NB4 (cell line): ENCODE measurements at regions not wholly inside any gene's neighbourhood (a gene's known extent, or its start where the extent isn't known, plus 50 kb on each side); places are given as distances from the start of the nearest gene placed in this dataset.
"Not testable (repeated sequence)": the region's sequence is repeated elsewhere in the genome, so short reads cannot be mapped to it uniquely, and the experiment has no call there.

Experiments used
- DNase-seq: peaks from one replicate; pipeline ENCODE4 v3.0.0; 2010; ENCODE audit warnings: low read depth
- H3K4me3 ChIP-seq: one replicate; pipeline ENCODE4 v1.5.1; 2011; ENCODE audit warnings: mild to moderate bottlenecking, low read depth, low read length, moderate library complexity
- MAX ChIP-seq: IDR thresholded peaks from 2 replicates; pipeline ENCODE4 v1.6.1; 2011; ENCODE audit warnings: low read depth, low read length
- MYC ChIP-seq: IDR thresholded peaks from 2 replicates; pipeline ENCODE4 v1.6.1; 2011; ENCODE audit warnings: low read depth, low read length
- POLR2A ChIP-seq: IDR thresholded peaks from 2 replicates; pipeline ENCODE4 v1.6.1; 2011; ENCODE audit warnings: mild to moderate bottlenecking; ENCODE audit not compliant: insufficient read length; ENCODE audit errors: extremely low read depth
- TF ChIP-seq, protein P1 (sequence below): IDR thresholded peaks from one replicate; pipeline ENCODE4 v1.5.1; 2012; ENCODE audit warnings: low read depth, low read length

DNA sequence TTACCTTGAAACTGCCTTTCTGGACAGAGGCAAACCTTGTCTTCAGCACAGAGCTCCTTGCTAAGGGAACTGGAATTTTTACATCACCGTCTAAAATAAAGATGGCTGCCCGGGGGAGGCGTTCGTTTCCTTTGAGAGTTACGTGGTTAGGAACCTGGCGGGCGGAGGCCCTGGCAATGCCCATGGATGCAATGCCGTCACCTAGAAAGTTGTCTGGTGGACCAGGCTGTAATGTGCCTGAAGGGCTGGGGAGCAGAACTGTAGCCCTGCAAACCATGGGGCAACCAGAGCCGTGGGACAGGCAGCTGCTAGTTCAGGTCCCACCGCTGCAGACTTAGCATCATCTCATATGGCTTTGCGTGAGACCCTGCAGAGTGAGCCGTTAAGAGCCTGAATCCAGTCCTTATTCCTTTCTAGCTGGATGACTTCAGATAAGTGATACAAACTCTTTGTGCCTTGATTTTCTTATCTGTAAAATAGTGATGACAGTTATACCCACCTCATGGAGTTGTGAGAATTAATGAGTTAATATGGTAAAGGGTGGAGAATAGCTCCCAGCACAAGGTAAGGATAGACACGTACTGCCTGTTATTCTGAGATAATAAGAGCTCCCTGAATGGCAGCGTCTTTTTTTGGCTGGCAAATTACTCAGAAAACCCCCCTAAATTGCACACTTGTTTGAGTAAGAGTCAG lies 219.7 kb downstream of the EMX2 start:
- DNase-seq: no peak
- TF ChIP-seq MYC (no peak), POLR2A (no peak), MAX (no peak)
- TF ChIP-seq, protein P1, sequence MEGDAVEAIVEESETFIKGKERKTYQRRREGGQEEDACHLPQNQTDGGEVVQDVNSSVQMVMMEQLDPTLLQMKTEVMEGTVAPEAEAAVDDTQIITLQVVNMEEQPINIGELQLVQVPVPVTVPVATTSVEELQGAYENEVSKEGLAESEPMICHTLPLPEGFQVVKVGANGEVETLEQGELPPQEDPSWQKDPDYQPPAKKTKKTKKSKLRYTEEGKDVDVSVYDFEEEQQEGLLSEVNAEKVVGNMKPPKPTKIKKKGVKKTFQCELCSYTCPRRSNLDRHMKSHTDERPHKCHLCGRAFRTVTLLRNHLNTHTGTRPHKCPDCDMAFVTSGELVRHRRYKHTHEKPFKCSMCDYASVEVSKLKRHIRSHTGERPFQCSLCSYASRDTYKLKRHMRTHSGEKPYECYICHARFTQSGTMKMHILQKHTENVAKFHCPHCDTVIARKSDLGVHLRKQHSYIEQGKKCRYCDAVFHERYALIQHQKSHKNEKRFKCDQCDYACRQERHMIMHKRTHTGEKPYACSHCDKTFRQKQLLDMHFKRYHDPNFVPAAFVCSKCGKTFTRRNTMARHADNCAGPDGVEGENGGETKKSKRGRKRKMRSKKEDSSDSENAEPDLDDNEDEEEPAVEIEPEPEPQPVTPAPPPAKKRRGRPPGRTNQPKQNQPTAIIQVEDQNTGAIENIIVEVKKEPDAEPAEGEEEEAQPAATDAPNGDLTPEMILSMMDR: no peak
- H3K4me3 ChIP-seq: no peak overlapping the region

GRCh38 chr10:117762819-117763172 lies 220.2 kb downstream of the EMX2 start:
- TF ChIP-seq POLR2A: no peak
- TF ChIP-seq MYC: no peak
- TF ChIP-seq MAX: no peak
- TF ChIP-seq, protein P1: no peak
- peak; percentile 23 for DNase-seq
- H3K4me3 ChIP-seq: no peak overlapping the region

DNA sequence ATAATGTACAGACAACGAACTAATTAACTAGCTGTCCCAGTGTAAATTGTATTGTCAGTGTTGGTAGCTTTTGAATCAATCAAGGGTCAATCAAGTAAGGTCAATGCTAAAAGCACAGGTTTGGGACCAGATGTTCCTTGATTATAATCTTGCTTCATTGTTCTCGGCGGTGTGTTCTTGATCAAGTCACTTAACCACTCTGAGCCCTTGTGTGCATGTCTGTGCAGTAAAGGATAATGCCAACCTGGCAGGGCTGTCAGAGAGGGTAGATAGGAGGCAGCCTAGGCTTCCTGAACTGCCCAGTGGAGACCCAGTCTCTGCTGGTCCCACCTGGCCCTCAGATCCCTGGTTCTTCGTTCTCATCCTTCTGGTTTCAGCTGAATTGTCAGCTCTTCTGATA lies 221.0 kb downstream of the EMX2 start:
- no peak overlapping the region for H3K4me3 ChIP-seq
- no peak for TF ChIP-seq POLR2A
- TF ChIP-seq MAX: no peak
- no peak for TF ChIP-seq MYC
- TF ChIP-seq, protein P1: no peak
- DNase-seq: no peak

DNA sequence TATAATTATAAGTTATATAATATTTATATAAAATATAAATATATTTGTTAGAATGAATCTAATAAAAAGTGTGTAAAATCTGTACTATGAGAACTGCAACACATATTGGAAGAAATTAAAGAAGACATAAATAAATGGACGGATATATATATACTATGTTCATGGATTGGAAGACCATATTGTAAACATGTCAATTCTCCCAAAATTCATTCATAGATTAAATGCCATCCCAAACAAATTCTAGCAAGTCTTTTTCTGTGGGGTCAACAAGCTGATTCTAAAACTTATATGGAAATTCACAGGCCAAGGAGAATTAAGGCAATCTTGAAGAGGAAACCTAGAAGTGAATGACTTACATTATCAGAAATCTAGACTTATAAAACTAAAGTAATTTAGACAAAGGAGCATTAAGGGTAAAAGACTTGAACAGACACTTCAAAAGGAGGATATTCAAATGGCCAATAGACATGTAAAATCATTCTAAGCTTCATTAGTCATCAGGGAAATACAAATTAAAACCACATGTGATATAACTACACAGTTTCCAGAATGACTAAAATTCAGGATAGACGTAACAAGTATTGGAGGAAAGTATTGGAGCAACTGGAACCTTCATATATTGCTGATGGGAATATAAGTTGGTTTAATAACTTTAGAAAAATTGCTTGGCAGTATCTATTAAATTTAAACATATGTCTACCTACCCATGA lies 225.9 kb downstream of the EMX2 start:
- TF ChIP-seq MAX (no peak), MYC (no peak), POLR2A (no peak)
- TF ChIP-seq, protein P1: no peak
- no peak for DNase-seq
- no peak overlapping the region for H3K4me3 ChIP-seq

GRCh38 chr10:117775526-117775925 lies 233.0 kb downstream of the EMX2 start:
- no peak overlapping the region for H3K4me3 ChIP-seq
- no peak for DNase-seq
- TF ChIP-seq MAX (no peak), POLR2A (no peak), MYC (no peak)
- TF ChIP-seq, protein P1: no peak

DNA sequence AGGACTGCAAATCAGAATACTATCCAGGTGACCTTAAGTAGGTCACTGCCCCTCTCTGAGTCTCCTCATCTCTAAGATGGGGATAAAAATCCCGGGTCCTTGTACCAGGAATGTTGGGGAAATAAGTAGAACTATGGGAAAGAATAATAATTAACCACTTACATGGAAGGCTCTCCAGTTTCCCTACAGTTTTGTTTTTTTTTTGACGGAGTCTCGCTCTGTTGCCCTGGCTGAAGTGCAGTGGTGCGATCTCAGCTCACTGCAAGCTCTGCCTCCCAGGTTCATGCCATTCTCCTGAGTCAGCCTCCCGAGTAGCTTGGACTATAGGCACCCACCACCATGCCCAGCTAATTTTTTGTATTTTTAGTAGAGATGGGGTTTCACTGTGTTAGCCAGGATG lies 234.7 kb downstream of the EMX2 start:
- not testable (repeated sequence) for DNase-seq, H3K4me3 ChIP-seq
